ENCODE measurements at regions not wholly inside any gene's neighbourhood (a gene's known extent, or its start where the extent isn't known, plus 50 kb on each side); places are given as distances from the start of the nearest gene placed in this dataset.

- TF ChIP-seq TAF1 (IDR thresholded peaks at IDR 0.05; ENCODE audit: low read depth) (no peak), EP300 (IDR thresholded peaks at IDR 0.05; ENCODE audit: borderline replicate concordance) (no peak), FOXM1 (IDR thresholded peaks at IDR 0.05; ENCODE audit: borderline replicate concordance, low read depth) (no peak), CREB1 (IDR thresholded peaks at IDR 0.05; ENCODE audit: low read depth) (no peak), EGR1 (IDR thresholded peaks at IDR 0.05) (no peak), RAD21 (IDR thresholded peaks at IDR 0.05; ENCODE audit: low read depth) (no peak)
These were observed 434.9 kb downstream of the ICE1 start for GRCh38 chr5:5857396-5857795.
